ENCODE measurements at regions not wholly inside any gene's neighbourhood (a gene's known extent, or its start where the extent isn't known, plus 50 kb on each side); places are given as distances from the start of the nearest gene placed in this dataset.
"Not testable (repeated sequence)": the region's sequence is repeated elsewhere in the genome, so short reads cannot be mapped to it uniquely, and the experiment has no call there.

DNA sequence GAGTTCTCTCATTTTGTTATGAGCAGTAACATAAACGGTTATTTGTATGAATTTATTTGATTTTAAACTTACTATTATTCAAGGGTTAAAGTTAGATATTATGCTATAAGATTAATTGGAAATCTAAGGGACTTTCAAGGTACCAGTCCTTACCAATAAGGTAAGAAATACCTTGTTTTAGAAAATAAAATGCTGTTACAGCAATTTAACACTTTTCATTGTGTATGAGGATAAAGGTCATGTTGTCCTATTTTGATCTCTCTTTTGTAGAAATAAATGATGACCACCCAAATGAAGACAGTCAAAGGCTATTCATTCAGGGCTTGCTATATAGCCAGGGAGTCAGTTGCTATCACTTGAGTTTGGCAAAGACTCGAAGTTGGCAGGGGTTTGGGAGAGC lies 1185.9 kb upstream of the GOT2 start:
- no peak for DNase-seq

DNA sequence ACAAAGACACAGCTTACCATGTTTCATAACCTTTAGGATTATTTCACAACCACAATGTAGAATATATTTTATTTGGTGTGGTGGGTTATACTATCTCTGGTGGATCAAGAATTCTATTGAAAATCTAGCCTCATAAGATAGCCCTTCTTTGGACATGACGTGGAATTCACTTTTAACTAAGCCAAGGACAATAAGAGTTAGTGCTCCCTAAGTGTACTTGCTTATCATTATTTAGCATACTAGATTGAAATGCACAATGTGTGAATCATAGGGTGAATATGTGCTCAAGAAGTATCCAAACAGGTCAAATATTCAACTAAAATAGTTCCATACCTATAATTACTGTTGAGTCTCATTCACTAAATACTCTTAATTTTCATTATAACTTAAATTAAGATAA lies 1179.5 kb upstream of the GOT2 start:
- DNase-seq, result no peak

DNA sequence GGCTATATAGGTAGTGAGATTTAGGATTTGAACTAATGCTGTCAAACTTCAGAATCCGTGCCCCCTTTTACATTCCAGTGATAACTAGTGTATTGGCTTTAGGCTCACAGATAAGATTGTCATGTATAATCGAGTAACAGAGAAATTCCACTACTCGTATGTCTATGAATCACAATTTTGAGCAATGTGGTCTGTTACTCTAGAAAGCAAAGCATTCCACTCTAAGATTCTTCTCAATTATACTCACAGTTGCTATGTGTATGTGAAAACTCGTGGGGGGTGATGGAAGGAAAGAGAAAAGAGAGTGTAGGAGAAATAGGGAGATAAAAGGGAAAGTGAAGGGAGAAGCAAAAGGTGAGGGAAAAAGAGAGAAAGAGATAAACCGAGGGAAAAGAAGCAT lies 1175.1 kb upstream of the GOT2 start:
- DNase-seq, result no peak

DNA sequence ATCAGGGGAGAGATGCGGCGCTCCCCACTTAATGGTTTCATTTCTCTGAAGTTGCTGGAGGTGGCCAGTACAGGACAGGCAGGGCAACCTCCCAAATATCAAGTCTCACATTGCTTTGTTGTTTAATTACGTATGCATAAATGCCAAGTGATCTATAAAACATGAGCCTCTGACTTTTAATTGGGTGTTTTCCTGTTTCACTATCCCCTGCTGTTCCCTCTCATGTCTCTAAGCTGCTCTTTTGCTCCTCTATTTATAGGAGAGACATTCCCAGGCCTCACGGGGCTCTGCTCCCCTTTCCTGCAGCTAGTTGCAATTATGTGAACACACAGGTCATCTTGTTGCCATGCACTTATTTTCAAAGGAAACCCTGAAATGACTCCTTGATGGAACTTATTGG lies 1173.5 kb upstream of the GOT2 start:
- DNase-seq, result no peak

DNA sequence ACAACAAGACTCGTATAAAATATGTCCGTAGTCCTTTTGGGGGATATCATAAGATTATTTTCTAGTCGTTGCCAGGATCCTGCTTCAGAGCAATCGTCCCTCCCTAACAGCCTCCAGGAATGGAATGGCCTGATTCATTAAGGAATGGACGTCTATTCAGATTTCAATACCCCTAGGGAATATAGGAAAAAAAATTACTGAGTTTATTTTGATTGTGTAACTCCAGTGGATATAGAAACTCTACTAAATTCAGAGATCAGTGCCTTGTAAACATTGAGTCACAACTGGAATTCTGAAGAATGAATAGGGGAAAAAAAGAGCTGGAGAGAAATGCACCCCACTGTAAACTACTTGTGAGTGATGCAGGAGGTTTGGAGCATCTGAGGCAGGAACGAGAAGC lies 1171.5 kb upstream of the GOT2 start:
- no peak for DNase-seq

DNA sequence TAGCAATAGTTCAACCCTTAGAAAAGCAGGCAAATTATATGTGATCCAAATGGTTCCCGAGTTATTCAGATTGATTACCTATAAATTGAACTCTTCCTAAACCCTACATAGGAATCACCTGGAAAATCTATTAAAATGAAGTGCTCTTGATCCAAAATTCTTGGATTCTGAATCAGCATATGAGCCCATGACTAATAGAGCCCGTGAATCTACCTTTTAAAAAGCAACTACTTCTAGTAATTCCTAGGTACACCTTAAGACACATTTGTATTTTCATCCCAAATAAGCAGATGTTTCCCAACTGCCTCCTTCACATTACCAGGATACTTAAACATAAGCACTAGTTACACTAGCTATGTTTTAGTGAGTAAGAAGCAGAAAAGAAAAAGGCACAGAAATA lies 1171.0 kb upstream of the GOT2 start:
- DNase-seq, result no peak

DNA sequence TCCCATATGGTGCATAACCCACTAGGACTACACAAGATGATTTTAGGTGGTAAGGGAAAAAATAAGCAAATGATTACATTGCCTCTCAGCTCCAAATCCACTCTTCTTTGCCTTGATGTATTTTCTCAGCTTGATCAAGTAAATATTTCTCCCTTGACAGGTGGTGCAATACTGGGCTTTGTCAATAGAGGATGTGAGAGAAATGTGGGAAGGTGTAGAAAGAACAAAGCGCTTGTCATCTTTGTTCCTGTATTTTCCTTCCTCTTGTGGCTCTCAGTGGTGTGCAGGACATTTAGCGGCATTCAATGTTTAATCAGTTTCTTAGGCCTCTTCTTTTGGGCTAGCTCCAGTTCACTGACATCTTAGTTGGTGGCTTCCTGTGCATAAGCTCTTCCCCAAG lies 1165.8 kb upstream of the GOT2 start:
- no peak for DNase-seq

DNA sequence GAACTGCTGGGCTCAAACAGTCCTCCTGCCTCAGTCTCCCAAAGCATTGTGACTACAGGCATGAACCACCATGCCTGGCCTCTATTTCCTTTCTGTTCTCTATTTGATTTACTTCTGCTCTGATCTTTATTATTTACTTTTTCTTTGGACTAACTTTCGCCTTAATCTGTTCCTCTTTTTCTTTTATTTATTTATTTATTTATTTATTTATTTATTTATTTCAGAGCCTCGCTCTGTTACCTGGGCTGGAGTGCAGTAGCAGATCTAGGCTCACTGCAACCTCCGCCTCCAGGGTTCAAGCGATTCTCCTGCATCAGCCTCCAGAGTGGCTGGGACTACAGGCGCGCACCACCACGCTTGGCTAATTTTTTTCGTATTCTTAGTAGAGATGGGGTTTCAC lies 1158.3 kb upstream of the GOT2 start:
- DNase-seq, result no peak

DNA sequence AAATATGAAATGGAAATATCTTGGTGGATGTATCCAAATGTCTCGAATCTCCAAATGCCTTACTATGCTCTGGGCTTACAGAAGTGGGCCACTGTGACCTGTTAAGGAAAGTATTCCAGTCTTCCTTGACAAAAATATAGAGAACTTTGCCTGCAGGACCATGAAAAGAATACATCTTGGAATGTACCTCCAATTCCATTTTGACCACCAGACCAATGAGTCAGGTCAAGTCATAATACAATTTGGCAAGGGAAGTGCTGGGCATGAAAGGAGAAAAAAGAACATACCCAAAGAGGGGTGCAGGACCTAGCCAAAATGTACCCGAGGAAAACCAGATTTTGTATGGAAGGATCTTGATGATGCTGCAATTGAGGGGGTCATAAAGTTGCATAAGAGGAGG lies 1153.7 kb upstream of the GOT2 start:
- no peak for DNase-seq

DNA sequence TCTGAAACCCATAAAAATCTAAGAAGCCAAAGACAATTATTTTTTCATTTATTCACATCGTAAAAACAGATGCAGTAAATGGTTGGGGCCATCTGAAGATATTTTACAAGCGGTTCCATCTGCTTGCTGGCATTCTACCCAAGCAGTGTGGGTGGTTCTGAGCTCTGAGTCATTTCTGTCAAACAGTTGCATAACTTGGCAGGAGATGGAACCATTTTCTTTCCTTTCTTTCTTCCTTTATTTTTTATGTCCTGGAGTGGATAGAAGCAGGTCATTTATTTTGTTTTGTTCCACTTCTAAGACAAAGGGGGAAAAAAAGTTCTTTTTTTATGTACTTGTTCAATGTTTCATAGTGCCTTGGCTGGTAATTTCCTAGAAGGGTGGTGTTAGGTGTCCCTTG lies 1151.9 kb upstream of the GOT2 start:
- DNase-seq, result no peak

DNA sequence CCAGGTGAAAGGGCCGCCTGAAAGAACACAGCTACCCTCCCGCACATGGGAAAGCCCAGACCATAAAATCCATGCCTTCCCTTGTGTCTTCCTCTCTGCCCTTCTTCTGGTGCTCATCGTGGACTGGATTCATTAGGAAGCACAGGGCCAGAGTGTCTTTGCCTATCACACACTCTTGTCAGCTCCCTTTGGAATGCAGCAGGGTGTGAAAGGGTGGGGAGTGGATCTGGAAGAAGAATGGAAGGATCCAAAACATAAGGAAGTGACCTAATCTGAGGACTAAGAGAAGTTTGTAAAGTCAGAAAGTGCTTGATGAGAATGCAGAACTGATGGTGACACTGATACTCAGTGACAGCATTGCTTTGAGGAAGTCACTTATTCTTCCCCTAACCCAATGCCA lies 1147.3 kb upstream of the GOT2 start:
- no peak for DNase-seq

DNA sequence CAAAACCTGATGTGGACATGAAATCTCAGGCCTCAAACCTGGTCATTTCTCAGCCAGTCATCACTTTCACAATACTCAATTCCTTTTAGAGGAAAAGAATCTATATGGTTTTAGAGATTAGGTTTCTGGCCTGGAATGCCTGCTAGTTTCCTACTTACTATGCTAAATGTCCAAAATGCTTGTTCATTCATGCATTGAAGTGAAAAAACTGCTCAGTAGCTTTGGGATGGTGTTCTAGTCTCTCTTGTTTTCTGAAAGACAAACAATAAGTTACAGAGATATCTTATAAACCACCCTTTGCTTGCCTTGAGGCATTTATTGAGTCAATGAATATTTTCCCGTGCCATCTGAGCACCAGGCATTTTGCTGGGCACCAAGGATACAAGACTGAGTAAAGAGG lies 1146.5 kb upstream of the GOT2 start:
- DNase-seq, result no peak

DNA sequence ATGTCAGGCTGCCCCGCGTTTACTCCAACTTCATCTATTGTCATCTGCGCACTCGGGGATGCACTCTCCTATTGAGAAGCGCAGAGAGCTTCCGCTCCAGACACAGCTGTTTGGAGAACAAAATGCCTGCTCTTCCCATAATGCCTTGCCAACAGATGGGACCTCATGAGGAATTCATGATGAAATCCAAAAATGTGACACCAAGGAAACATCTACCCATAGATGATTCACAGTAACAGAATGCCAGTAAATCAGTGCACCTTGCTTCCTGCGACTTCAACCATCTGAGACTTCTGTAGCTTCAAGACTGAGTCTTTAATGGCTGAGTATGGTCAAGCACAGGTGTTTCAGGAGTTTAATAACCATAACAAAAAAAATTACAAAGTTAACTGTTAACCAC lies 1144.9 kb upstream of the GOT2 start:
- no peak for DNase-seq

DNA sequence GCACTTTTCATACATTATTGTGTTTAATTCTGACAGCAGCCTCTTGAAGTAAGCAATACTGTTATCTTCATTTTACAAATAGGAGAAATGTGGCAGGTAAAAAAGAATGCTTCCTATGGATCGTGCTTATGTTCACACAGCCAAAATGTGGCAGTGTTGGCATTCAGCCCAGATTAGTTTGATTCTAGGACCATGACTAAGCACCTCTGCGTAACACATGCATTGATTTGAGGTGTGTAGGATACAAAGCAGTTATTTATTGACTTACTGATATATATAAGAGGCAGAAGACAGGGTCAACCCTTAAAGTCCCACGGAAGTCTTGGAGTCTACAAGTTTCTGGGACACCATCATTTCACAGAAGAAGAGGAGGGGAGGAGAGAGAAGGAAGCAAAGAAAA lies 1144.4 kb upstream of the GOT2 start:
- no peak for DNase-seq

DNA sequence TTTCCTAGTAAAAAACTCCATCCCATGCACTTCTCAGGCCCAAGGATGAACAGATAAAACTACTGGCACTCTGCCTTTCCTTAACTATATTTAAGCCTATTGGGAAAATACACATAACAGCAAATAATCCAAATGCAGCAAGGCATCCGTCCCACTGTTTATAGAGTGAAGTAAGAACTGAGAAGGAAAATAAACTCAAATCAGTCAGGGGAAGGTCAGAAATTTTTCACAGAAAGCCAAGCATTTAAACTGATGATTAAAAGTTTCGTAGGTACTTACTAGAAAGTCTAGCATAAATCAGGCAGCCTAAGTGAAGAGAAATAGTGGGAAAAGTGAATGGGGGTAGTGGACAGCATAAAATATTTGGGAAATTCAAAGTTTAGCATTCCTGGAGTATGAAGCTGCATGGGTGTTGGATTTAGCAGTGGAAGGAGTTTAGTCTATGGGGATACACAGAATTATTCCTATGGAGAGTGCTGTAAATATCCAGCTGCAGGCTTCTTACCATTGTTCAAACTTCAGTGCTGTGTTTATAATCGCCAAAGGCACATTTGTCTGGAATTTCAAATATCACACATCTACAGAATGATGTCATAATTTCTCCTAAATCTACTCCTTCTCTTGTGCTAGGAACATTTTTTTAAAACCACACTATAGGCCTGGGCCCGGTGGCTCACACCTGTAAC lies 1131.0 kb upstream of the GOT2 start:
- DNase-seq, result no peak

DNA sequence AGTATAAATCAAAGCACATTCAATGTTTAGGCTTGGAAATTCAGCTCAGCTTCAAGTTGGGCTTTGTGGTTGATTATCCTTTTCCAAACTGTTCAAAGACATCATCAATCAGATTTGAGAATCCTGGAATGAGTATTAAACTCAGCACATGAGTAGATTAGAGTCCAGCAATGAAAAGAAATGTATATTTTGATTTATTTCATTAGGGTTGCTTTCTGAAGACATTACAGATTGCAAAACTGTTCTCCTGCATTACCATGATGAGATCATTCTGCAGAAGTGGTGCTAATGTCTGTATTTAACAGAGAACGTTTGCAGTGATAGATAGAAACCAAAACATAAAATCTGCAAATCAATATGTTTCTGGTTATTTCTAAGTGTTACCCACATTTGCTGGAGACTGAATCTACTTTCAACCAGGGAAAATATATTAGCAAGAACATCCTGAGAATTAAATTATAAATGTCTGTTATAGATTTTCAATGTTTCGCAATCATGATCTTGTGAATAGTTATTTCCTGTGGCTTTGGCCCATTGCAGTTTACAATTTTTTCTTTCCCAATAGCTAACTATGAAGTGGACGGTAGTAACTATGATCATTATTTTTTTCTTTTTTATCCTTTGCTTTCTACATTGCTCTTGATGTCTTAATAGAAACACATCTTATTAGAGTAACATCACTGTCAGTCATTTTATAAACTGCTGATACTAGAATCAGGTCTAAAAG lies 1125.7 kb upstream of the GOT2 start:
- no peak for DNase-seq

DNA sequence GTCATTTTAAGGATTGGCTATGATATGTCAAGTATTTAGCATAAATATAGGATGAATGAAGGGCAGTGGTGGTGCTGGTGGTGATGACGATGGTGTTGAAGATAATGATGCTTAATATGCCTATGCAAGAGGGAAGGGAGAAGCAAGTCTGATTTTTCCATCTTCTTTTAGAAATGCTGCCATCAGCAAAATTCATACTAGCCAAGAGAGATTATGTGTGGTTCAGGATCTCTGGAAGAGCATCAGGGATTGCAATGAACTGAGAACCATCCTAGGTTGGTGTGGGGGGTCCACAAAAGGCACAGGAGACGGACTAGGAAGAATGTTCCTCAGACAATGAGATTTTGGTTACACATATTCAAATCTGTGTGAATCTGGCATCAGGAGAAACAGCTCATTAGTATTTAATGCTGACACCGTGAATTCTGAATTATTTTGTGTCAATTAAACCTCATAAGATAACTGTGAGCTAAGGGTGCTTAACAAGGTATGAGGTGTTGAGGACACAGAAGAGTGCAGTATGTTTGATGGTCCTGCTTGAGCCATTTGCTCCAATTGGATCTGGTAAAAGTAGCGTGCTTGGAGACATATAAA lies 1120.8 kb upstream of the GOT2 start:
- DNase-seq, result no peak

DNA sequence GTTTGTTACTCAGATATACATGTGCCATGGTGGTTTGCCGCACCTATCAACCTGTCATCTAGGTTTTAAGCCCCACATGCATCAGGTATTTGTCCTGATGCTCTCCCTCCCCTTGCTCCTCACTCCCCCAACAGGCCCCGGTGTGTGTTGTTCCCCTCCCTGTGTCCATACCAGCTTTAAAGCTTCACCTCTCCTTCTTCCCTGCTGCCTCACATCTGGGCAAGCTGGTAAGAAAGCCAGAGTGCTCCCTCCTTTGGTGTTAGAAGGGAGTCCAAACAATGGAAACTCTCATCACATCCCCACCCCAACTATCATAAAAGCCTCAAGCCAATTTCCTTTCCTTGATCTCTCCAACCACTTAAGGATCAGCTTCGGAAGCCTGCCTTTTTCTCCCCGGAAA lies 1115.6 kb upstream of the GOT2 start:
- DNase-seq, result no peak

DNA sequence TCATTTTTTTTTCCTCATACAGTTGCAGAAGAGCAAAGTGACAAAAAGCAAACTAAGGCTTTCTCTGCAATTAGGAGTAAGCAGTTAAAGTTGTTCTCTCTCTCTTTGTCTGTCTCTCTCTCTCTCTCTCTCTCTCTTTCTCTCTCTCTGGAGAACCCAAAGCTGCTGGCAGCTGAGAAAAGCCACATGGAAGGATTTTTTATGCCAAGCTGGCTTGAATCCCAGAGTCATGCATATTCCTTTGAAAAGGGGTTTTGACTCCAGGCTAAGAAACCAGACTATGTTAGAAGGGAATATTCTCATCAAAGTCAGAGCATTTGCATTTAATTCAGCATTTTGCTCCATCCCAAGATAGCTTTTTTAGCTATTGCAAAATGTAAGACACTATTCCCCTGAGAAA lies 1114.2 kb upstream of the GOT2 start:
- no peak for DNase-seq

DNA sequence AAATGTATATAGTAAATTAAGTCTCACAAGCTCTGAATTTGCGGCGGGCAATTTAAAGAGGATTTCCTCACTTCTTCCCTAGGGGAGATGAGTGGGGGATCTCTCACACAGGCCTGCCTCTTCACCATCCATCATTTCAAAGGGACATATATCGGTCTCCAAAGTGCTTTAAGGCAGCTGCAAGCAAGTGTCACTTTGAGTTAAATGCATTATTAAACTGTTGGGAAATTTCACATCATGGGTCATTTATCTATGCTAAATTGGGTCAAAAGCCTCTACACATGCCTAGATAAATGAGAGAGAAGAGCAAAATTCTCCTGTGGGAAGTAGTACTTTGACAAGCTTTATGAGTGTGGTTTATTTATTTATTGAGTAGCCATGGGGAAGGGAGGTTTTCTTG lies 1106.1 kb upstream of the GOT2 start:
- DNase-seq, result no peak

DNA sequence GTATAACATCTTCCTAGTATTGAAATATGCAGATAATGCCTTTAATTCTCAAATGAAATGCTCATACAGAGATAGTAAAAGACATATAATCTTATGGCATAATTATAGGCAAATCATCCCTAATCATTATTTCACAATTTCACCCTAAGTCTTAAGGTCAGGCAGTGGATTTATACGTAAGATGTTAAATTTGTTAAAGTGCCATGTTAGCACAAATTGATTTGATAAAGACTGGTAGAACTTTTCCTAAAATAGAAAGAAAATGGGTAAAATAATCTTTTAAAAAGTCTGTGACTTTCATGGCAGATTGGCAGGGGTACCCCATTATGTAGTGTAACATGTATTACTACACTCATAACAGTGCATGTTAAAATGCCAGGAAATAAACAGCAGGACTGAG lies 1092.7 kb upstream of the GOT2 start:
- no peak for DNase-seq

DNA sequence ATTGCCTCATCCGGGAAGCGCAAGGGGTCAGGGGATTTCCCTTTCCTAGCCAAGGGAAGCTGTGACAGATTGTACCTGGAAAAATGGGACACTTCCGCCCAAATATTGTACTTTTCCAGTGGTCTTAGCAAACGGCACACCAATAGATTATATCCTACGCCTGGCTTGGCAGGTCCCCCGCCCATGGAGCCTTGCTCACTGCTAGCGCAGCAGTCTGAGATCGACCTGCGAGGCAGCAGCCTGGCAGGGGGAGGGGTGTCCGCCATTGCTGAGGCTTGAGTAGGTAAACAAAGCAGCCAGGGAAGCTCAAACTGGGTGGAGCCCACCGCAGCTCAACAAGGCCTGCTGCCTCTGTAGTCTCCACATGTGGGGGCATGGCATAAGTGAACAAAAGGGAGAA lies 1075.4 kb upstream of the GOT2 start:
- not testable (repeated sequence) for DNase-seq

DNA sequence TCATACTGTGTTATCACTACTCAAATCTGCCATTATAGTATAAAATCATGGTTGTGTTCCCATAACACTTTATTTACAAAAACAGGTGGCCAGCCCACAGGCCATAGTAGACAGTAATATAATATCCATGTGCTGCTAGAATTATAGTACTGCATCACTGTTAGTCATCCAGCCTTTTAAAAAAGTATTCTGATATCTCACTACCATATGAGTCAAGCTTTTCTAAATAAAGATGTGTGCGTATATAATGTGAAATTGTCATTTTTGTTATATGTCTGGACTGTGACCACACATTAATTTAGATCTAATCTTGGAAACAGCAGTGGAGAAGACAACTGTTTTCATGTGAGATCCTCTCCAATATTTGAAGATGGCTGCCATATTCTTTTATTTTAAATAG lies 1049.1 kb upstream of the GOT2 start:
- no peak for DNase-seq

DNA sequence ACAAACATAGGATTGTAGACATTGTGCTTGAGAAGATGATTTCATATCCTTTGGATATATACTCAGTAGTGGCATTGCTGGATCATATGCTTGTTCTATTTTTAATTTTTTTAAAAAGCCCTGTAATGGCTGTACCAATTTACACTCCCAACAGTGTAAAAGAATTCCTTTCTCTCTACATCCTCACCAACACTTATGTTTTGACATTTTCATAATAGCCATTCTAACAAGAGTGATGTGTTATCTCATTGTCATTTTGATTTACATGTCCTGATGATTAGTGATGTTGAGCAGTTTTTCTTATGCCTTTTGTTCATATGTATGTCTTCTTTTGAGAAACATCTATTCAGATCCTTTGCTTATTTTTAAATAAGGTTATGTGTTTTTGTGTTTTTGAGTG lies 1039.2 kb upstream of the GOT2 start:
- no peak for DNase-seq

DNA sequence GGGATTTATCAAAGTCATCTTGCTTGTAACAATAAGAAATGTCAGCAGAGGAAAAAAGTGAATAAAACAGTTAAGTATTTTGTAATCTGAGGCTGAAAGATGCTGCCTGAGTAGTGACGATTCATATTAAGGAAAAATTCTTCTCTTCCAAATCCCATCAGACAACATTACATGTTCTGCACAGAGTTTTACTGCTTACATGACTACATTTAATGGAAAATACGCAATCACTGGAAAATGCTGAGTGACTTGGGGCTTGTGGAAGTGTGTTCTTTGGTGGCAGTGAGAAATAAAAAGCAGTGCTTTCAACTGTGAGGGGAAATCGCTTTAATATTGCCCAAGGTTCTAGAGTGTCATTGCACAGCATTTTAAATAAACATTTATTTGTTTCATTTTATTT lies 1025.2 kb upstream of the GOT2 start:
- no peak for DNase-seq

Data from activated CD8-positive, alpha-beta memory T cell treated with anti-CD3 and anti-CD28 coated beads, Interleukin-2, amount 50 U/mL, for 4 hours (primary cell).